Head of caudate nucleus (tissue), 42 donors: ENCODE measurements at regions not wholly inside any gene's neighbourhood (a gene's known extent, or its start where the extent isn't known, plus 50 kb on each side); places are given as distances from the start of the nearest gene placed in this dataset.

ENCODE experiments used
- DNase-seq, 42 donors: peaks; one replicate each; pipeline versions ENCODE4 v3.0.0 to v3.0.0-alpha.2; 2020 to 2021; ENCODE audit warnings: mixed read lengths in 7 of 42
- intact Hi-C: fragments of 100-400 bp; cut with DNase I; formaldehyde crosslinking; loops from one replicate; pipeline ENCODE4 v1.15.0; 2022

GRCh38 chr3:180828001-180828720 is 84.3 kb upstream of the FXR1 start:
- intact Hi-C loops: no loop called here
- DNase-seq: no peak

GRCh38 chr3:180828723-180829408 is 83.6 kb upstream of the FXR1 start:
- intact Hi-C loops: no loop called here
- DNase-seq: no peak

- intact Hi-C loops: no loop called here
- no peak for DNase-seq
Observed at GRCh38 chr3:180829409-180830405, 82.8 kb upstream of the FXR1 start.

GRCh38 chr3:180835501-180835900 is 77.0 kb upstream of the FXR1 start:
- intact Hi-C loops: no loop called here
- no peak for DNase-seq

GRCh38 chr3:180836766-180837165 is 75.7 kb upstream of the FXR1 start:
- DNase-seq: no peak
- intact Hi-C loops: no loop called here

GRCh38 chr3:180854887-180855286 is 57.6 kb upstream of the FXR1 start:
- intact Hi-C loops: no loop called here
- DNase-seq: no peak

GRCh38 chr3:180855364-180855763 is 57.1 kb upstream of the FXR1 start:
- intact Hi-C loops: no loop called here
- no peak for DNase-seq

GRCh38 chr3:180855956-180856355 is 56.5 kb upstream of the FXR1 start:
- intact Hi-C loops: no loop called here
- no peak for DNase-seq

GRCh38 chr3:180860180-180860858 is 52.2 kb upstream of the FXR1 start:
- intact Hi-C loops: no loop called here
- no peak for DNase-seq
